HG02610 (cell line): ENCODE measurements at regions not wholly inside any gene's neighbourhood (a gene's known extent, or its start where the extent isn't known, plus 50 kb on each side); places are given as distances from the start of the nearest gene placed in this dataset.
"Not testable (repeated sequence)": the region's sequence is repeated elsewhere in the genome, so short reads cannot be mapped to it uniquely, and the experiment has no call there.

Experiments
- ATAC-seq: cut with Tn5 transposase; IDR thresholded peaks from one replicate; pipeline ENCODE4 v1.9.1; 2021; ENCODE audit warnings: mild to moderate bottlenecking, moderate library complexity; ENCODE audit not compliant: unreplicated experiment

GRCh38 chr12:73009138-73009834 is 737.1 kb downstream of the TRHDE start:
- ATAC-seq: not testable (repeated sequence)

- no peak for ATAC-seq
Observed at GRCh38 chr12:73017981-73018380, 745.8 kb downstream of the TRHDE start.

- ATAC-seq: no peak
Observed at GRCh38 chr12:73053893-73054292, 781.7 kb downstream of the TRHDE start.

GRCh38 chr12:73057428-73057827 is 785.3 kb downstream of the TRHDE start:
- no peak for ATAC-seq

GRCh38 chr12:73065913-73066312 is 793.7 kb downstream of the TRHDE start:
- no peak for ATAC-seq

GRCh38 chr12:73067616-73068015 is 795.4 kb downstream of the TRHDE start:
- no peak for ATAC-seq

GRCh38 chr12:73072214-73072613 is 800.0 kb downstream of the TRHDE start:
- ATAC-seq: no peak

GRCh38 chr12:73076760-73077159 is 804.6 kb downstream of the TRHDE start:
- ATAC-seq: no peak

- no peak for ATAC-seq
Observed at GRCh38 chr12:73083736-73084135, 811.6 kb downstream of the TRHDE start.

GRCh38 chr12:73106296-73106695 is 834.1 kb downstream of the TRHDE start:
- ATAC-seq: no peak

- ATAC-seq: no peak
Observed at GRCh38 chr12:73106896-73107295, 834.7 kb downstream of the TRHDE start.

GRCh38 chr12:73110816-73111215 is 838.6 kb downstream of the TRHDE start:
- no peak for ATAC-seq

- no peak for ATAC-seq
Observed at GRCh38 chr12:73112035-73112816, 840.1 kb downstream of the TRHDE start.

- ATAC-seq: no peak
Observed at GRCh38 chr12:73124480-73124879, 852.3 kb downstream of the TRHDE start.

- no peak for ATAC-seq
Observed at GRCh38 chr12:73125148-73125547, 853.0 kb downstream of the TRHDE start.

- ATAC-seq: no peak
Observed at GRCh38 chr12:73136386-73136785, 864.2 kb downstream of the TRHDE start.

- ATAC-seq: not testable (repeated sequence)
Observed at GRCh38 chr12:73139642-73140041, 867.5 kb downstream of the TRHDE start.

- ATAC-seq: no peak
Observed at GRCh38 chr12:73158341-73158740, 886.2 kb downstream of the TRHDE start.

GRCh38 chr12:73159954-73160353 is 887.8 kb downstream of the TRHDE start:
- ATAC-seq: no peak

GRCh38 chr12:73161970-73162369 is 889.8 kb downstream of the TRHDE start:
- no peak for ATAC-seq

GRCh38 chr12:73180734-73181133 is 908.6 kb downstream of the TRHDE start:
- ATAC-seq: no peak

- no peak for ATAC-seq
Observed at GRCh38 chr12:73181244-73181643, 909.1 kb downstream of the TRHDE start.
